CD14-positive monocyte (primary cell): ENCODE measurements at regions not wholly inside any gene's neighbourhood (a gene's known extent, or its start where the extent isn't known, plus 50 kb on each side); places are given as distances from the start of the nearest gene placed in this dataset.

Experiments
- DNase-seq, 3 donors: peaks; one replicate each; pipeline ENCODE4 v3.0.0-alpha.2; 2011 to 2022
- H2AFZ ChIP-seq: 2 replicates; pipeline ENCODE4 v1.6.0; 2012; ENCODE audit warnings: mild to moderate bottlenecking, low read depth, low read length, inconsistent platforms; ENCODE audit not compliant: insufficient read depth, poor library complexity, severe bottlenecking
- H3K27ac ChIP-seq, 2 donors: 1 replicate in 1 of 2; 2 replicates in 1 of 2; pipeline ENCODE4 v1.5.1; 2012 to 2013; ENCODE audit warnings: low read length in 2 of 2, control low read depth in 1 of 2, inconsistent platforms in 1 of 2, low read depth in 1 of 2, mild to moderate bottlenecking in 1 of 2
- H3K27me3 ChIP-seq, 2 donors: one replicate each; pipeline versions ENCODE4 v1.6.0 to v1.6.1; 2011 to 2013; ENCODE audit warnings: low read length in 2 of 2; ENCODE audit not compliant: control insufficient read depth in 2 of 2, insufficient read depth in 2 of 2
- H3K36me3 ChIP-seq, 2 donors: replicated peaks in 1 of 2; 1 replicate in 1 of 2; 2 replicates in 1 of 2; pipeline versions ENCODE4 v1.5.1 to v1.6.1; 2012 to 2013; ENCODE audit warnings: low read length in 2 of 2, control low read depth in 1 of 2, inconsistent platforms in 1 of 2, mild to moderate bottlenecking in 1 of 2; ENCODE audit not compliant: insufficient read depth in 2 of 2, control insufficient read depth in 1 of 2
- H3K4me1 ChIP-seq, 2 donors: 1 replicate in 1 of 2; 2 replicates in 1 of 2; pipeline versions ENCODE4 v1.5.1 to v1.6.1; 2012 to 2013; ENCODE audit warnings: low read length in 2 of 2, control low read depth in 1 of 2, inconsistent platforms in 1 of 2, mild to moderate bottlenecking in 1 of 2, moderate library complexity in 1 of 2; ENCODE audit not compliant: insufficient read depth in 2 of 2, control insufficient read depth in 1 of 2
- H3K4me2 ChIP-seq: replicated peaks from 2 replicates; pipeline ENCODE3; 2012; ENCODE audit warnings: low read length, moderate library complexity, mild to moderate bottlenecking; ENCODE audit not compliant: poor library complexity, severe bottlenecking; ENCODE audit errors: extremely low read depth
- H3K4me3 ChIP-seq, 3 experiments: fragments of 200-600 bp in 1 of 3; sonication (generic) in 1 of 3; replicated peaks in 1 of 3; 1 replicate in 2 of 3; 2 replicates in 1 of 3; pipeline ENCODE4 v1.5.1; 2011 to 2013; ENCODE audit warnings: low read length in 3 of 3, mild to moderate bottlenecking in 3 of 3, control low read depth in 2 of 3, low read depth in 2 of 3, inconsistent platforms in 1 of 3, moderate library complexity in 1 of 3
- H3K79me2 ChIP-seq: 2 replicates; pipeline ENCODE4 v1.6.0; 2012; ENCODE audit warnings: mild to moderate bottlenecking, control low read depth, inconsistent platforms, low read length, moderate library complexity; ENCODE audit not compliant: insufficient read depth
- H3K9ac ChIP-seq: 2 replicates; pipeline ENCODE4 v1.6.0; 2017; ENCODE audit warnings: low read length, mild to moderate bottlenecking; ENCODE audit not compliant: insufficient read depth, poor library complexity, severe bottlenecking
- H3K9me3 ChIP-seq, 2 donors: replicated peaks in 1 of 2; 1 replicate in 1 of 2; 2 replicates in 1 of 2; pipeline versions ENCODE4 v1.5.1 to v1.6.1; 2012 to 2013; ENCODE audit warnings: low read length in 2 of 2, control low read depth in 1 of 2; ENCODE audit not compliant: control insufficient read depth in 1 of 2, insufficient read depth in 1 of 2
- H4K20me1 ChIP-seq: 2 replicates; pipeline ENCODE4 v1.6.0; 2012; ENCODE audit warnings: mild to moderate bottlenecking, low read length, control low read depth, moderate library complexity; ENCODE audit not compliant: insufficient read depth
- H3K27ac Mint-ChIP-seq, 7 donors: one replicate each; pipeline ENCODE4 v1.8.0; 2020; ENCODE audit warnings: mild to moderate bottlenecking in 7 of 7, mixed read lengths in 7 of 7, moderate library complexity in 6 of 7, inconsistent platforms in 2 of 7
- H3K27me3 Mint-ChIP-seq, 3 donors: one replicate each; pipeline ENCODE4 v1.8.0; 2021 to 2022; ENCODE audit warnings: low read depth in 3 of 3, mild to moderate bottlenecking in 3 of 3, mixed read lengths in 3 of 3, moderate library complexity in 3 of 3, inconsistent platforms in 1 of 3
- H3K36me3 Mint-ChIP-seq, 2 donors: one replicate each; pipeline ENCODE4 v1.8.0; 2020; ENCODE audit warnings: mixed read lengths in 2 of 2, inconsistent platforms in 1 of 2, mild to moderate bottlenecking in 1 of 2
- H3K4me1 Mint-ChIP-seq: one replicate; pipeline ENCODE4 v1.8.0; 2020; ENCODE audit warnings: mild to moderate bottlenecking, mixed read lengths
- H3K4me3 Mint-ChIP-seq, 2 donors: one replicate each; pipeline ENCODE4 v1.8.0; 2020; ENCODE audit warnings: mild to moderate bottlenecking in 2 of 2, mixed read lengths in 2 of 2, moderate library complexity in 1 of 2
- H3K9me3 Mint-ChIP-seq, 7 donors: one replicate each; pipeline ENCODE4 v1.8.0; 2020 to 2022; ENCODE audit warnings: mixed read lengths in 7 of 7, mild to moderate bottlenecking in 6 of 7, moderate library complexity in 6 of 7, inconsistent platforms in 2 of 7
- CTCF ChIP-seq: fragments of 200-600 bp; IDR thresholded peaks from one replicate; pipeline ENCODE4 v1.8.0; 2022; ENCODE audit warnings: antibody characterized with exemption, mild to moderate bottlenecking
- WGBS: methylation state at CpG from one replicate; pipeline ENCODE4 v1.1.5; 2013; ENCODE audit warnings: missing lambda C conversion rate; ENCODE audit not compliant: insufficient coverage; 5-methylcytosine and 5-hydroxymethylcytosine counted together
- intact Hi-C, 2 donors: fragments of 100-400 bp; cut with micrococcal nuclease; formaldehyde crosslinking; loops; one replicate each; pipeline versions ENCODE4 v1.15.0 to v1.15.1; 2023

- no peak overlapping the region for H3K27ac ChIP-seq
- no peaks in the 10 kb centered on the region for H3K36me3 Mint-ChIP-seq
- no peaks in the 10 kb centered on the region for H3K36me3 ChIP-seq
- no peaks in the 10 kb centered on the region for H3K4me1 ChIP-seq
- H3K27ac Mint-ChIP-seq, result no peak overlapping the region
- WGBS, result no CpG with 5 or more reads among the region's 5 CpGs
- no peak overlapping the region for H3K4me3 ChIP-seq
- intact Hi-C loops, result no loop called here
- no peaks in the 10 kb centered on the region for H4K20me1 ChIP-seq
- no peak overlapping the region for H3K9ac ChIP-seq
- H2AFZ ChIP-seq, result no peak overlapping the region
- no peak for TF ChIP-seq CTCF
- no peak overlapping the region for H3K4me2 ChIP-seq
- DNase-seq, result no peak
- H3K4me1 Mint-ChIP-seq, result no peaks in the 10 kb centered on the region
- no peak overlapping the region for H3K4me3 Mint-ChIP-seq
- H3K9me3 Mint-ChIP-seq, result peaks cover 0 to 2% (median 0%) of the 10 kb centered on the region in 7 donors
- H3K27me3 ChIP-seq, result no peaks in the 10 kb centered on the region
- no peaks in the 10 kb centered on the region for H3K79me2 ChIP-seq
- peaks cover 0 to 1% (median 1%) of the 10 kb centered on the region in 3 donors for H3K27me3 Mint-ChIP-seq
- no peaks in the 10 kb centered on the region for H3K9me3 ChIP-seq
Measured at GRCh38 chr6:51472745-51473487, 614.5 kb downstream of the PKHD1 start.

- no peaks in the 10 kb centered on the region for H3K4me1 Mint-ChIP-seq
- no peak overlapping the region for H3K27ac Mint-ChIP-seq
Measured at GRCh38 chr6:51474022-51474975, 613.1 kb downstream of the PKHD1 start.

More at GRCh38 chr6:51474022-51474975, 613.1 kb downstream of the PKHD1 start:
- intact Hi-C loops, result no loop called here
- Histone ChIP-seq H3K27ac (no peak overlapping the region), H3K79me2 (no peaks in the 10 kb centered on the region), H3K27me3 (no peaks in the 10 kb centered on the region), H2AFZ (no peak overlapping the region), H3K9ac (no peak overlapping the region), H3K9me3 (no peaks in the 10 kb centered on the region), H3K4me3 (no peak overlapping the region), H3K36me3 (no peaks in the 10 kb centered on the region), H3K4me1 (no peaks in the 10 kb centered on the region), H3K4me2 (no peak overlapping the region), H4K20me1 (no peaks in the 10 kb centered on the region)
- no peaks in the 10 kb centered on the region for H3K36me3 Mint-ChIP-seq
- peaks cover 0 to 1% (median 1%) of the 10 kb centered on the region in 3 donors for H3K27me3 Mint-ChIP-seq
- 100% methylated on average over 2 of the region's 9 CpGs for WGBS
- TF ChIP-seq CTCF, result no peak
- peaks cover 0 to 3% (median 0%) of the 10 kb centered on the region in 7 donors for H3K9me3 Mint-ChIP-seq
- DNase-seq, result no peak
- no peak overlapping the region for H3K4me3 Mint-ChIP-seq
